ENCODE measurements at regions not wholly inside any gene's neighbourhood (a gene's known extent, or its start where the extent isn't known, plus 50 kb on each side); places are given as distances from the start of the nearest gene placed in this dataset.

- peak; percentile 47 for DNase-seq (ENCODE audit: low spot score)
These were observed 62.0 kb upstream of the TENT5A start for GRCh38 chr6:81814370-81815076.

GRCh38 chr6:81813305-81813704, 60.8 kb upstream of the TENT5A start:
- DNase-seq (ENCODE audit: low spot score) = no peak

DNA sequence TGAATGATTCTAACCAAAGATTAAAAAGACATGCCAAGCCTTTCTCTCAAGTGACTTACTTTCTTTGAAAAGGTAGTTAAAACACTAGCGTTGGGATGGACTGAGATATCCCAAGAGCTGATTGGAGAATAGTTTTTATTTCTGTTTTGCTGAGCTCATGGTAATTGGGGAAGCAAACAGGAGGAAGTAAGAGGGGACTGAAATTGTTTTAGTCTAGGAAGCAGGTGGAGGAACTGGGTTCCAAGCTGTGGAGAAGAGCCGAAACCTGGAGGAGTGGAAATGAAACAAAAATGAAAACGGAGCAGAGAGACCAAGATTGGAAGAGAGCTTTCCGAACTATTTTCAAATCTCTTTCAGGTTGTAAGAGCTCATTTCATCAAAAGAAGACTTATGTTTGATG, 59.9 kb upstream of the TENT5A start:
- DNase-seq (ENCODE audit: low spot score) = no peak

DNA sequence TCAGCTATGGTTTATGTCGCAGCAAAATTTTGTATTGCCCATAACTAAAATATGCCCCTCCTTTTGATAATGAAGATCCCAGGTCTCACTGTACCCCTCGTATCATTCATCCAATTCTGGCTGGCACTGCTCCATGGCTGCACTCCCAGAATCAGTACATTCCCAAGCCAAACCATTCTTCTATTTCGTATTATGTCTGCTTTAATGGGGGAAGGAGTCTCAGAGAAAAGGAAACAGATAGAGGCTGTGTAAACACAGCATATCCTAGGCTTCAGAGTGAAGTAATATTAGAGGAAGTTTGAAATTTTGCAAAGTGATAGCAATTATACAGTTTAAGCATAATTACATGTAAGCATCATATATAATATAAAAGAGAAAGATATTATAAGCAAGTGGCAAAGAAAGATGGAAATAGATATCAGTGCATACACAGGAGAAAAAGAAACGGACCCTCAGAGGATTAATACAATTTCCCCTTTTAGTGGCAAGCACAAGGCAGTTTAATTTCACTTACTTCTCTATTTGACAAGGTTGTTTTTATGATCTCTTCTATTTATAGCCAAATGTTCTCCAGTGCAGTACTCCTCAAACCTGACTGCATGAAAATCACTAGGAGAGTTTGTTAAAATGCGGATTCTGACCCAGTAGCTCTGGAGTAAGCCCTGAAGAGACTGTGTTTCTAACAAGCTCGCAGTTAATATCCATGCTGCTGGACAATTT, 56.5 kb upstream of the TENT5A start:
- DNase-seq (ENCODE audit: low spot score) = no peak

- DNase-seq (ENCODE audit: low spot score) = no peak
These were observed 54.5 kb upstream of the TENT5A start for GRCh38 chr6:81806793-81807565.

GRCh38 chr6:81802356-81802755, 49.9 kb upstream of the TENT5A start:
- no peak for DNase-seq (ENCODE audit: low spot score)
